BLaER1 treated with 17β-estradiol and CSF1 and Interleukin-3, amounts not matched to agents 10 nM and 100 nM (cell line): ENCODE measurements at regions not wholly inside any gene's neighbourhood (a gene's known extent, or its start where the extent isn't known, plus 50 kb on each side); places are given as distances from the start of the nearest gene placed in this dataset.
A peak's percentile ranks its signal among the peaks of the same experiment; 100 is the strongest.

Experiments
- H3K27ac ChIP-seq, 11 experiments: shearing (Covaris generic); formaldehyde crosslinking; 2 replicates each; pipeline ENCODE4 v1.8.1; 2022
- H3K27me3 ChIP-seq, 11 experiments: shearing (Covaris generic); formaldehyde crosslinking; 2 replicates each; pipeline ENCODE4 v1.8.1; 2022
- H3K36me3 ChIP-seq, 11 experiments: shearing (Covaris generic); formaldehyde crosslinking; 2 replicates each; pipeline ENCODE4 v1.8.1; 2022
- H3K4me1 ChIP-seq, 10 experiments: shearing (Covaris generic); formaldehyde crosslinking; 2 replicates each; pipeline ENCODE4 v1.8.1; 2022
- H3K4me2 ChIP-seq, 11 experiments: shearing (Covaris generic); formaldehyde crosslinking; 2 replicates each; pipeline ENCODE4 v1.8.1; 2022
- H3K4me3 ChIP-seq, 10 experiments: shearing (Covaris generic); formaldehyde crosslinking; 2 replicates each; pipeline ENCODE4 v1.8.1; 2022
- H3K9ac ChIP-seq, 11 experiments: shearing (Covaris generic); formaldehyde crosslinking; 2 replicates each; pipeline ENCODE4 v1.8.1; 2022
- H3K9me3 ChIP-seq, 11 experiments: shearing (Covaris generic); formaldehyde crosslinking; replicated peaks in 1 of 11; 2 replicates each; pipeline ENCODE4 v1.8.1; 2022
- H4K20me1 ChIP-seq, 11 experiments: shearing (Covaris generic); formaldehyde crosslinking; 2 replicates each; pipeline ENCODE4 v1.8.1; 2022
- Cebpa-rat ChIP-seq, 11 experiments: shearing (Covaris generic); IDR thresholded peaks; 2 replicates each; pipeline ENCODE4 v1.8.1; 2022

DNA sequence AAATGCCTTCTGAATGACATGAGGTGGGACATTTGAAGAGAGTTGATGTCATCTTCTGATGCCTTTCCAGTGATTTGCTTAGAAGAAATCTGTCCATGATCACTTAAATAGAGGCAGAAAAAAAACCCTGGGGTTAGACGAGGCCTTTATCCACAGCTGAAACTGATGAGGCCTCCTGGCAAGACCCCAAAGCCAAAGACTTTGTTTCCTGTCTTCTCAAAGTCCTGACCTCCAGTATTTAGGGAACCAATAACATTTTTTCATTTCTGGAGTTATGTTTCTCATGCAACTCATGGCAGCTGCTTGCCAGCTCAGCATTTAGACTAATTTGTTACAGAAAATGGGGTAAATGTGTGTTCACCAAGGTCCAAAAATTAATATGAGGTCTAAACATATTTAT lies 248.0 kb upstream of the PRDM1 start:
- H3K4me2 ChIP-seq = peak overlapping the region in 6 of 11 experiments; percentile 13 to 73 (median 28); a peak in 9 of 22 replicates
- no peaks in the 10 kb centered on the region for H4K20me1 ChIP-seq
- no peak overlapping the region for H3K27ac ChIP-seq
- no peaks in the 10 kb centered on the region for H3K36me3 ChIP-seq
- H3K9me3 ChIP-seq = peaks cover 0 to 5% (median 0%) of the 10 kb centered on the region in 11 experiments; a peak in 2 of 22 replicates
- no peak overlapping the region for H3K9ac ChIP-seq
- no peak overlapping the region for H3K4me3 ChIP-seq
- H3K27me3 ChIP-seq = no peaks in the 10 kb centered on the region
- peaks cover 0 to 66% (median 11%) of the 10 kb centered on the region in 10 experiments; a peak in 13 of 20 replicates for H3K4me1 ChIP-seq
- no peak for TF ChIP-seq Cebpa-rat (IDR thresholded peaks at IDR 0.05)

DNA sequence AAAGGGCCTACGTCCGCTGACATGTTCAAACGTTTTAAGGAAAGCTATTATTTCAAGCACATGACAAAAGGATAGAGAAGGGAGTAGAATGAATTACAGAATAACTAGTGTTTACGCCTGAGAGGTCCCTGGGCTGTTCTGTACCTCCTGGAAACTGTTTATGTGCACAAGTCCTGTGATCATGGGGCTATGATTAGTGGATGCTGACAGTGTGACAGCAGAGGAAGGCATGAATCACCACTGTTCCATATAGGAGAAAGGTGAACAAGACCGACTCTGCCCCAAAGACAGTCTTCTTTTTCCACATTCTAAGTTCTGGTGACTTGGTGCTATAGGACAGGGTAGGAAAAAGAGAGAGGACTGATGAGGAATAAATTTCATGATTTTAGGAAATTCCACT lies 249.2 kb upstream of the PRDM1 start:
- H3K4me2 ChIP-seq = no peak overlapping the region

DNA sequence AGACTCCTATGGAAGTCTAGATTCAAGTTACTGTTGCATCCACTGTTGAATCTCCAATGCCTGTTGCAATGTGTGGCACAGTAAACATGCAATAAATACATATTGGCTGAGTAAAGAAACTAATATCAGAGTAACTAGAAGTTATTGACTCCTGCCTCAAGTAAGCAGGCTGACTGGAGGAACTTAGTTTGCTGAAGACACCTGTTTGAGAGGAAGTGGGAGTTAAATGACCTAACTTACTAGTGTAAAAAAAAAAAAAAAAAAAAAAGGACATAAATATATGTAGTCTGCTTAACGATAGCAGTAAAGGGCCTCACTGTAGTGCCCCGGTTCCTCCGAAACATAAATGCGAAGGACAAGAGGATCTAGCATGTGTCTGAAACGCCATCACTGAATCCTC lies 249.8 kb upstream of the PRDM1 start:
- H3K4me2 ChIP-seq = no peak overlapping the region
- H4K20me1 ChIP-seq = no peaks in the 10 kb centered on the region
- peaks cover 5 to 78% (median 19%) of the 10 kb centered on the region in 10 experiments; a peak in 18 of 20 replicates for H3K4me1 ChIP-seq
- no peak for TF ChIP-seq Cebpa-rat (IDR thresholded peaks at IDR 0.05)
- H3K36me3 ChIP-seq = no peaks in the 10 kb centered on the region
- peaks cover 0 to under 1% (median 0%) of the 10 kb centered on the region in 11 experiments; a peak in 1 of 22 replicates for H3K9me3 ChIP-seq
- no peak overlapping the region for H3K9ac ChIP-seq
- no peak overlapping the region for H3K27ac ChIP-seq
- H3K27me3 ChIP-seq = no peaks in the 10 kb centered on the region
- no peak overlapping the region for H3K4me3 ChIP-seq

More for the DNA sequence above, 249.2 kb upstream of the PRDM1 start:
- TF ChIP-seq Cebpa-rat (IDR thresholded peaks at IDR 0.05) = no peak
- Histone ChIP-seq H3K36me3 (no peaks in the 10 kb centered on the region), H3K27me3 (no peaks in the 10 kb centered on the region), H3K4me1 (peaks cover under 1 to 73% (median 17%) of the 10 kb centered on the region in 10 experiments; a peak in 18 of 20 replicates), H4K20me1 (no peaks in the 10 kb centered on the region), H3K9me3 (peaks cover 0 to 5% (median 0%) of the 10 kb centered on the region in 11 experiments; a peak in 2 of 22 replicates), H3K9ac (no peak overlapping the region), H3K4me3 (no peak overlapping the region), H3K27ac (no peak overlapping the region)

DNA sequence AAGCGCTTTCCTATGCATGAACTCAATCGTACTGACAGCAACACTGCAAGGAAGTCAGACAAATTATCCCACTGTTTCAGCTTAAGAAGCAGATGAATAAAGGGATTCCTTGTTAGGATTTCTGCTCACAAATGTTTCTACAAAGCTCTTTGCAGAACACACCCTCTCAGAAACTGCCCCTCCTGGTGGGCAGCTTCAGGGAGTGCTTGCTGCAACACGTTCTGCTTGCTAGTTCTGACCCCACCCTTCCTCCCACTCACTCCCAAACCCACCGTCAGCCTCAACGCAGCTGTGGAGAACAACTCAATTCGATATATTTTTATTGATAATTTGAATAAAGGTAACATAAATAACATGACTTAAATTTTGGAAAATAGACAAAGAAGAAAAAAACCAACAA lies 250.8 kb upstream of the PRDM1 start:
- H3K27me3 ChIP-seq = no peaks in the 10 kb centered on the region
- peak overlapping the region in 2 of 11 experiments; percentile 3 to 13; a peak in 1 of 22 replicates for H3K4me2 ChIP-seq

DNA sequence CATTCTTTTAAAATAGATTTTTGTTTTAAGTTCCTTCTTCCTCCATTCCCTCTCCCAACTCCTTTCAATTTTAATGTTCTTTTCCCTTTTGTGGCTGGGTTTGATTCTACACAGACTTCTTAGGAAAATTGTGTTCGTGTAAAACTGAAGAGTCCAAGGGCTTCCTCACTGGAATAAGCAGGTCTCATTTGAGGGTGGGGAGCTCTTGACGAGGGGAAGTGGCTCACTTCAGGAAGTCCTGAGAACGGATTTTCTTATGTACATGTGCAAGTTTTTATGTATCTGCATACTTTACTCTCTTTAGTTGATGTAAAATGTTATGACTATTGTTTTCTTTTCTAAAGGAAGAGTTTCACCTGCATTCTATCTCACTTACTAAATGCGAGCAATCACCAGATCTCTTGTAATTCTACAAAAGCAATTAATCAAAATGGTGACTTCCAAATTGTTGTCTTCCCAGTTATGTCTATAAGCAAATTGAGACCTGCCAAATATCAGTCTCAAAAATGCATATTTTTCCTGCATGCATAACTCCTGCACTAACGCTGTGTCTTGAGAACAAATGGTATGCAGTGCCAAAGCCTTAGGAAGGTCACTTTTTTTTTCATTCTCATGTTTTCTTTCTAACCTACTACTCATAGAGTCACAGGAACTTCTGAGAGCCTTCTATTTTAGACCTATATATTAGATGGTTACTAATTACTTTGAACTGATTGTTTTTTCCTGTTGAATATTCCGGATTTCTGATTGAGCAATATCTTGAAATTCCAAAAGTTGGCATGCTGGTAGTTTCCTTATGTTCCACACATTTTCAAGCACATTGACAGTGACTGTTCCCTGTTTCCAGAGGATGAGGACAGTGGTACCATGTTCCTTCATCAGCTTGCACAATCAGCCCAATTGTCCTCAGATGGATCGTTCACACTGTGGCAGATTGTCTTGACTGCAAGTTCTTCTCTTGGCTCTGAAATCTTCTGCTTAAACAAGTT lies 251.9 kb upstream of the PRDM1 start:
- TF ChIP-seq Cebpa-rat (IDR thresholded peaks at IDR 0.05) = no peak
- no peaks in the 10 kb centered on the region for H3K9me3 ChIP-seq
- H3K36me3 ChIP-seq = no peaks in the 10 kb centered on the region
- H3K4me3 ChIP-seq = no peak overlapping the region
- H3K27ac ChIP-seq = peak overlapping the region in 2 of 11 experiments; percentile 1 to 22; a peak in 1 of 22 replicates
- H3K4me2 ChIP-seq = peak overlapping the region in 7 of 11 experiments; percentile 7 to 57 (median 41); a peak in 11 of 22 replicates
- H3K4me1 ChIP-seq = peaks cover 6 to 74% (median 20%) of the 10 kb centered on the region in 10 experiments; a peak in 18 of 20 replicates
- H3K27me3 ChIP-seq = no peaks in the 10 kb centered on the region
- H3K9ac ChIP-seq = no peak overlapping the region
- H4K20me1 ChIP-seq = no peaks in the 10 kb centered on the region

More for the DNA sequence above, 250.8 kb upstream of the PRDM1 start:
- no peaks in the 10 kb centered on the region for H3K9me3 ChIP-seq
- TF ChIP-seq Cebpa-rat (IDR thresholded peaks at IDR 0.05) = no peak
- H3K9ac ChIP-seq = no peak overlapping the region
- H4K20me1 ChIP-seq = no peaks in the 10 kb centered on the region
- no peak overlapping the region for H3K4me3 ChIP-seq
- no peaks in the 10 kb centered on the region for H3K36me3 ChIP-seq
- no peak overlapping the region for H3K27ac ChIP-seq
- peaks cover 6 to 80% (median 20%) of the 10 kb centered on the region in 10 experiments; a peak in 18 of 20 replicates for H3K4me1 ChIP-seq

DNA sequence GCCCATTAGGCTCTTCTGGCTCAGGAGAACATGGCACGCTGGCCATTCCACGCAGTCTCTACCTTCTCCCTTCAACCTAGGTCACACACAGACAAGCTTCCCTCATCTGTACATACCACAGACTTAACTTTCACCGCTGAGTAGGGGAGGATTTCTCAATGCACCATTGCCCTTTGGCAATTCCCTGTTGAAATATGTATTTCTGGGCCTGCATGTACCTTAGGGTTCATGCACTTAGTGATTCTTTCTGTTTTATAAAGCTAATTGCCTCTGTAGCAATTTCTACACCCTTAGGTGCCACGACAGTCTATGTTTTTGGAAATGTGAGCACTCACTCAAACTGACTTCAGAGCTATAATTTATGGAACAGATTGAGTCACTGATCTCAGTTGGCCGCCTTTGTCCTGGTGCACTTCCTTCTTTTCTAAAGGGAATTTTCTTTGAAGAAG lies 253.8 kb upstream of the PRDM1 start:
- H4K20me1 ChIP-seq = no peaks in the 10 kb centered on the region
- H3K27me3 ChIP-seq = no peaks in the 10 kb centered on the region
- no peak for TF ChIP-seq Cebpa-rat (IDR thresholded peaks at IDR 0.05)
- H3K36me3 ChIP-seq = no peaks in the 10 kb centered on the region
- peak overlapping the region in 5 of 11 experiments; percentile 9 to 19 (median 15); a peak in 2 of 22 replicates for H3K27ac ChIP-seq
- peaks cover 0 to 6% (median 0%) of the 10 kb centered on the region in 11 experiments; a peak in 2 of 22 replicates for H3K9me3 ChIP-seq
- no peak overlapping the region for H3K9ac ChIP-seq
- H3K4me1 ChIP-seq = peaks cover 6 to 59% (median 18%) of the 10 kb centered on the region in 10 experiments; a peak in 17 of 20 replicates
- no peak overlapping the region for H3K4me3 ChIP-seq
- peak overlapping the region; percentile 0 to 71 (median 37); a peak in 19 of 22 replicates for H3K4me2 ChIP-seq

DNA sequence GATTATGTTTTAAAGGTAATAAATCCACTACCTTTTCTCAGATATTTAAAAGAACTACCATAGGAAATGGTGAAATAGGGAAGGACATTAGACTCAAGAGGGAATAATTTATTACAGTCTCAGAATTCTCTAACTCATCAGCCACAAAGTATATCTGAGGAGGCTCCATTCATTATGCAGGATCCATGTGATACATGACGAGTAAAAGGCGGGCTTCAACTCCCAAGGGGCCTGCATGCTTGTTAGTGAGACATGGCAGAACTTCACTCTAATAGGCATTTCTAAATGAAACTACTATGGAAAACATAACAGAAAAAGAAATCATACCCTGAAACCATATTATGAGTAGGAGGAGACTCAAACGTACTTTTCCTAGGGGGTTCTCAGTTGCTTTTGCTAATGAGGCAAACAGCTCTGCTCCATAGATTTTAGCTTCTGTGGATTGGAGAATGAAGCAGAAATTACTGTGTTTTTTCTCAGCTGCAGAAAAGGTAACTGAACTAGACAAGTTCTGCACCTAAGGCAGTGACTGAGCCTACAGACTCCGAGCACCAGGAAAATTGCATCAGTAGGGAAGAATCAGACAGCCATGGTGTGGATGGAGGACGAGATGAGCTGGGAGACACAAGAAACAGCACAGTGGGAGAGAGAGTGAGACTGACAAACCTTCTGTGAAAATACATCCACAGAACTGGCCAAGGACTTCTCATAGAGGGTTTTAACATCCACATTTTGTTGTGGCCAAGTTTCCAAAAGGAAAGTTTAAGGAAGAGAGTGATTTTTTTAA lies 254.6 kb upstream of the PRDM1 start:
- H3K9ac ChIP-seq = no peak overlapping the region
- peaks cover 6 to 51% (median 18%) of the 10 kb centered on the region in 10 experiments; a peak in 17 of 20 replicates for H3K4me1 ChIP-seq
- H3K27me3 ChIP-seq = no peaks in the 10 kb centered on the region
- H3K27ac ChIP-seq = peak overlapping the region in 5 of 11 experiments; percentile 9 to 38 (median 16); a peak in 4 of 22 replicates
- peak overlapping the region in 9 of 11 experiments; percentile 0 to 71 (median 44); a peak in 14 of 22 replicates for H3K4me2 ChIP-seq
- no peak overlapping the region for H3K4me3 ChIP-seq
- no peaks in the 10 kb centered on the region for H3K36me3 ChIP-seq
- TF ChIP-seq Cebpa-rat (IDR thresholded peaks at IDR 0.05) = no peak
- peaks cover 0 to 13% (median 5%) of the 10 kb centered on the region in 11 experiments; a peak in 4 of 22 replicates for H3K9me3 ChIP-seq
- no peaks in the 10 kb centered on the region for H4K20me1 ChIP-seq

DNA sequence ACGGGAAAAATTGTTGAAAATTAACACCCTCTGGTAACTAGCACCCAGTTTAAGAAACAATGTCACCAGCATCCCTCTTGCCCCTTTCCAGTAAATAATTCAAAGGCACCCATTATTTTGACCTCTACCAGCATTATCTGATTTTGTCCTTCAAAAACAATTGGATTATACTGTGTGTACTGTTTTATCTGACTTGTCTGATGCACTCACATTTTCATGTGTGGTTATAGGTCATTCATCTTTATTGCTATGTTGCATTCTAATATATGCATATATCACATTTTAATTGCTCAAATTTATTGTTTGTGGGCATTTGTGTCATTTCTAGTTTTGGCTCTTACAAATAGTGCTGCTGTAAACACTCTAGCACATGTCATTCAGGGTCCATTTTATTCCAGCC lies 260.9 kb upstream of the PRDM1 start:
- peaks cover 0 to 29% (median 0%) of the 10 kb centered on the region in 10 experiments; a peak in 6 of 20 replicates for H3K4me1 ChIP-seq
- no peaks in the 10 kb centered on the region for H4K20me1 ChIP-seq
- H3K4me3 ChIP-seq = no peak overlapping the region
- H3K9ac ChIP-seq = no peak overlapping the region
- H3K4me2 ChIP-seq = peak overlapping the region in 2 of 11 experiments; percentile 40 to 56; a peak in 1 of 22 replicates
- TF ChIP-seq Cebpa-rat (IDR thresholded peaks at IDR 0.05) = no peak
- H3K27ac ChIP-seq = no peak overlapping the region
- no peaks in the 10 kb centered on the region for H3K27me3 ChIP-seq
- H3K36me3 ChIP-seq = no peaks in the 10 kb centered on the region
- peaks cover 0 to 23% (median 12%) of the 10 kb centered on the region in 11 experiments; a peak in 13 of 22 replicates for H3K9me3 ChIP-seq
